HEK293 (cell line): ENCODE measurements at regions not wholly inside any gene's neighbourhood (a gene's known extent, or its start where the extent isn't known, plus 50 kb on each side); places are given as distances from the start of the nearest gene placed in this dataset.

ENCODE experiments used
- CTCF ChIA-PET: fragments of 350-600 bp; formaldehyde crosslinking; extraction: SDS; loops from one replicate; lab custom pipeline; 2021; ENCODE audit warnings: antibody characterized with exemption; lab: Yijun Ruan, JAX
- POLR2A ChIA-PET: fragments of 300-600 bp; formaldehyde crosslinking; extraction: SDS; loops from one replicate; lab custom pipeline; 2020; ENCODE audit warnings: antibody characterized with exemption, inconsistent platforms; lab: Yijun Ruan, JAX
- H3K27ac ChIP-seq: fragments of 200-500 bp; sonication (Bioruptor generic); 2 replicates; pipeline ENCODE4 v1.5.1; 2014; ENCODE audit warnings: low read depth, low read length, control low read depth, inconsistent platforms; ENCODE audit errors: extremely low read depth
- H3K36me3 ChIP-seq, 2 experiments: fragments of 200-500 bp in 1 of 2; sonication (Bioruptor generic) in 1 of 2; 1 replicate in 1 of 2; 2 replicates in 1 of 2; pipeline ENCODE4 v1.5.1; 2014 to 2017; ENCODE audit warnings: inconsistent platforms in 2 of 2, low read length in 2 of 2; ENCODE audit not compliant: control insufficient read depth in 2 of 2, insufficient read depth in 1 of 2
- H3K4me1 ChIP-seq: fragments of 200-500 bp; sonication (Bioruptor generic); 2 replicates; pipeline ENCODE4 v1.5.1; 2014; ENCODE audit warnings: mild to moderate bottlenecking, low read length, inconsistent platforms; ENCODE audit not compliant: control insufficient read depth, insufficient read depth
- H3K4me3 ChIP-seq: 2 replicates; pipeline ENCODE4 v1.5.1; 2011; ENCODE audit warnings: low read depth, mild to moderate bottlenecking, control low read depth, low read length, moderate library complexity
- H3K9me3 ChIP-seq: fragments of 200-500 bp; sonication (Bioruptor generic); 2 replicates; pipeline ENCODE4 v1.5.1; 2014; ENCODE audit warnings: low read depth, low read length, inconsistent platforms; ENCODE audit not compliant: control insufficient read depth, insufficient read depth
- IKZF3 ChIP-seq: fragments of 450-650 bp; IDR thresholded peaks from 2 replicates; pipeline ENCODE4 v1.5.0; 2018; ENCODE audit warnings: missing biosample characterization, mild to moderate bottlenecking, missing genetic modification characterization, moderate library complexity
- MYNN ChIP-seq: fragments of 450-650 bp; formaldehyde crosslinking; IDR thresholded peaks from 2 replicates; pipeline ENCODE4 v1.5.1; 2016; ENCODE audit warnings: missing biosample characterization, missing genetic modification characterization, borderline replicate concordance
- YY1 ChIP-seq: fragments of 450-650 bp; formaldehyde crosslinking; IDR thresholded peaks from 2 replicates; pipeline ENCODE4 v1.5.1; 2018; ENCODE audit warnings: missing biosample characterization, missing genetic modification characterization
- ZBTB21 ChIP-seq: fragments of 450-650 bp; formaldehyde crosslinking; IDR thresholded peaks from 2 replicates; pipeline ENCODE4 v1.5.1; 2017; ENCODE audit warnings: missing biosample characterization, missing genetic modification characterization
- ZNF10 ChIP-seq: fragments of 450-650 bp; formaldehyde crosslinking; IDR thresholded peaks from 2 replicates; pipeline ENCODE4 v1.5.1; 2017; ENCODE audit warnings: missing biosample characterization, missing genetic modification characterization
- ZNF239 ChIP-seq: fragments of 450-650 bp; formaldehyde crosslinking; IDR thresholded peaks from 2 replicates; pipeline ENCODE4 v1.5.1; 2016; ENCODE audit warnings: missing biosample characterization, missing genetic modification characterization
- ZNF266 ChIP-seq: fragments of 450-650 bp; formaldehyde crosslinking; IDR thresholded peaks from 2 replicates; pipeline ENCODE4 v1.5.1; 2016; ENCODE audit warnings: missing biosample characterization, missing genetic modification characterization, low read depth
- ZNF391 ChIP-seq: fragments of 450-650 bp; formaldehyde crosslinking; IDR thresholded peaks from 2 replicates; pipeline ENCODE4 v1.5.1; 2016; ENCODE audit warnings: low read depth, missing biosample characterization, missing genetic modification characterization, borderline replicate concordance
- ZNF416 ChIP-seq: fragments of 450-650 bp; formaldehyde crosslinking; IDR thresholded peaks from 2 replicates; pipeline ENCODE4 v1.5.1; 2016; ENCODE audit warnings: missing biosample characterization, missing genetic modification characterization
- ZNF510 ChIP-seq: fragments of 450-650 bp; formaldehyde crosslinking; IDR thresholded peaks from 2 replicates; pipeline ENCODE4 v1.5.1; 2018; ENCODE audit warnings: mild to moderate bottlenecking, missing genetic modification characterization, missing biosample characterization; ENCODE audit not compliant: insufficient replicate concordance
- ZNF521 ChIP-seq: fragments of 450-650 bp; formaldehyde crosslinking; IDR thresholded peaks from 2 replicates; pipeline ENCODE4 v1.5.1; 2017; ENCODE audit warnings: missing biosample characterization, mild to moderate bottlenecking, missing genetic modification characterization
- ZNF701 ChIP-seq: fragments of 450-650 bp; formaldehyde crosslinking; IDR thresholded peaks from 2 replicates; pipeline ENCODE4 v1.5.1; 2016; ENCODE audit warnings: missing biosample characterization, missing genetic modification characterization
- ZNF785 ChIP-seq: fragments of 450-650 bp; formaldehyde crosslinking; IDR thresholded peaks from 2 replicates; pipeline ENCODE4 v1.5.1; 2016; ENCODE audit warnings: missing biosample characterization, missing genetic modification characterization
- ZNF792 ChIP-seq: fragments of 450-650 bp; formaldehyde crosslinking; IDR thresholded peaks from 2 replicates; pipeline ENCODE4 v1.5.1; 2016; ENCODE audit warnings: missing biosample characterization, missing genetic modification characterization
- ZSCAN30 ChIP-seq: fragments of 450-650 bp; IDR thresholded peaks from 2 replicates; pipeline ENCODE4 v1.5.1; 2018; ENCODE audit warnings: missing biosample characterization, mild to moderate bottlenecking, missing genetic modification characterization, moderate library complexity
- TF ChIP-seq, protein P1 (sequence below): fragments of 450-650 bp; IDR thresholded peaks from 2 replicates; pipeline ENCODE4 v1.5.1; 2018; ENCODE audit warnings: missing biosample characterization, mild to moderate bottlenecking, missing genetic modification characterization
- TF ChIP-seq, protein P2 (sequence below): fragments of 450-650 bp; formaldehyde crosslinking; IDR thresholded peaks from 2 replicates; pipeline ENCODE4 v1.5.1; 2016; ENCODE audit warnings: missing biosample characterization, missing genetic modification characterization
- TF ChIP-seq, protein P3 (sequence below): fragments of 450-650 bp; formaldehyde crosslinking; IDR thresholded peaks from 2 replicates; pipeline ENCODE4 v1.5.1; 2016; ENCODE audit warnings: missing biosample characterization, missing genetic modification characterization
- TF ChIP-seq, protein P4 (sequence below): fragments of 450-650 bp; formaldehyde crosslinking; IDR thresholded peaks from 2 replicates; pipeline ENCODE4 v1.5.1; 2016; ENCODE audit warnings: missing biosample characterization, missing genetic modification characterization

DNA sequence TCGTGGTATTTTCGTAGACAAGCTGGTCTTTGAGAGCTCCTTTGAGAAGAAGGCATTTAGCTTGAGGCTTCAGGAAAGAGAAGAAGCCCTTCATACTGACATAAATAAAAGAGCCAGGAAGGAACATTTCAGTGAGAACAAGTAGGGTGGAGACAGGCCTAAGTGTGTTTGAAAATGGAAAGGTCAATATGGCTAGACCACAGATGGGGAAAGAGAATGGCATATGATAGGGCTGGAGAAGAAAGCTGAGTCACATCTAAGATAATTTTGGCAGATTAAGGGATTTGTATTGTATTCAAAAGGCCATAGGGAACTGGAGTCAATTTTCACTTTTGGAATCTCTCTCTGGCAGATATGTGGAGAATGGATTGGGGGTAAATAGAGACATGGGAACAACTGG lies 374.9 kb downstream of the TMEM38B start:
- ChIA-PET POLR2A (no interaction called here), CTCF (no interaction called here)

DNA sequence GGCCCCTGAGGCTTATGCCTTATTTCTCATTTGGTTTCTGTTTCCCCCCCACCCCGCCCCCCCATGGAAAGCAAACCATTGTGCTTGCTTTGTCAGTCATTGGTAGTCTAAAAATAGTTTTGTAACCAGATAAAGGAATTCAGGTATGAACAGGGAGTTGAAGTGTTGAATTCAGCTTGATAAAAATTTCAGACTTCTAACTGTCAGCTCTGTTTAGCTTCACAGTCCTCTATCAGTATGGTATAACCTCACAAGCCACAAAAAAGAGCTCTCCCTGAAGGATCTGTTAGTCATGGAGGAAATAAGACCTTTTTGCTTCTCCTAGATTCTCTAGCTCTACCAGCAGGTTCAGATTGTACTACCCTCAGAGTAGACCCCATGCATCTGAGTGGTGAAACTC lies 378.1 kb downstream of the TMEM38B start:
- Histone ChIP-seq H3K4me3 (no peak overlapping the region), H3K27ac (no peak overlapping the region)

More for the DNA sequence above, 374.9 kb downstream of the TMEM38B start:
- Histone ChIP-seq H3K4me3 (no peak overlapping the region), H3K9me3 (no peaks in the 10 kb centered on the region), H3K4me1 (no peaks in the 10 kb centered on the region), H3K36me3 (no peaks in the 10 kb centered on the region), H3K27ac (no peak overlapping the region)
- TF ChIP-seq ZNF785 (tag by site-specific recombination) (no peak), ZNF391 (tag by site-specific recombination) (no peak), YY1 (no peak), ZBTB21 (tag by site-specific recombination) (no peak)

More for the DNA sequence above, 378.1 kb downstream of the TMEM38B start:
- ChIA-PET POLR2A (no interaction called here), CTCF (interaction anchor here (1.5 kb wide), 1 partner anchor 191 kb away, joined by 5 read pairs; no protein-coding TSS in a partner anchor)
- Histone ChIP-seq H3K9me3 (no peaks in the 10 kb centered on the region), H3K4me1 (no peaks in the 10 kb centered on the region), H3K36me3 (no peaks in the 10 kb centered on the region)
- TF ChIP-seq ZNF10 (tag by site-specific recombination), result no peak
- TF ChIP-seq ZNF792 (tag by site-specific recombination), result no peak
- TF ChIP-seq ZNF701, result no peak
- TF ChIP-seq YY1, result no peak
- TF ChIP-seq, protein P1, sequence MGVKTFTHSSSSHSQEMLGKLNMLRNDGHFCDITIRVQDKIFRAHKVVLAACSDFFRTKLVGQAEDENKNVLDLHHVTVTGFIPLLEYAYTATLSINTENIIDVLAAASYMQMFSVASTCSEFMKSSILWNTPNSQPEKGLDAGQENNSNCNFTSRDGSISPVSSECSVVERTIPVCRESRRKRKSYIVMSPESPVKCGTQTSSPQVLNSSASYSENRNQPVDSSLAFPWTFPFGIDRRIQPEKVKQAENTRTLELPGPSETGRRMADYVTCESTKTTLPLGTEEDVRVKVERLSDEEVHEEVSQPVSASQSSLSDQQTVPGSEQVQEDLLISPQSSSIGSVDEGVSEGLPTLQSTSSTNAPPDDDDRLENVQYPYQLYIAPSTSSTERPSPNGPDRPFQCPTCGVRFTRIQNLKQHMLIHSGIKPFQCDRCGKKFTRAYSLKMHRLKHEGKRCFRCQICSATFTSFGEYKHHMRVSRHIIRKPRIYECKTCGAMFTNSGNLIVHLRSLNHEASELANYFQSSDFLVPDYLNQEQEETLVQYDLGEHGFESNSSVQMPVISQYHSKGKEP, result no peak
- TF ChIP-seq, protein P2, sequence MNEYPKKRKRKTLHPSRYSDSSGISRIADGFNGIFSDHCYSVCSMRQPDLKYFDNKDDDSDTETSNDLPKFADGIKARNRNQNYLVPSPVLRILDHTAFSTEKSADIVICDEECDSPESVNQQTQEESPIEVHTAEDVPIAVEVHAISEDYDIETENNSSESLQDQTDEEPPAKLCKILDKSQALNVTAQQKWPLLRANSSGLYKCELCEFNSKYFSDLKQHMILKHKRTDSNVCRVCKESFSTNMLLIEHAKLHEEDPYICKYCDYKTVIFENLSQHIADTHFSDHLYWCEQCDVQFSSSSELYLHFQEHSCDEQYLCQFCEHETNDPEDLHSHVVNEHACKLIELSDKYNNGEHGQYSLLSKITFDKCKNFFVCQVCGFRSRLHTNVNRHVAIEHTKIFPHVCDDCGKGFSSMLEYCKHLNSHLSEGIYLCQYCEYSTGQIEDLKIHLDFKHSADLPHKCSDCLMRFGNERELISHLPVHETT (tag by site-specific recombination), result no peak
- TF ChIP-seq ZNF510 (tag by site-specific recombination), result no peak
- TF ChIP-seq ZSCAN30, result no peak
- no peak for TF ChIP-seq IKZF3 (tag by site-specific recombination)
- no peak for TF ChIP-seq ZNF521
- no peak for TF ChIP-seq ZNF239 (tag by site-specific recombination)
- TF ChIP-seq MYNN (tag by site-specific recombination), result no peak
- TF ChIP-seq, protein P3, sequence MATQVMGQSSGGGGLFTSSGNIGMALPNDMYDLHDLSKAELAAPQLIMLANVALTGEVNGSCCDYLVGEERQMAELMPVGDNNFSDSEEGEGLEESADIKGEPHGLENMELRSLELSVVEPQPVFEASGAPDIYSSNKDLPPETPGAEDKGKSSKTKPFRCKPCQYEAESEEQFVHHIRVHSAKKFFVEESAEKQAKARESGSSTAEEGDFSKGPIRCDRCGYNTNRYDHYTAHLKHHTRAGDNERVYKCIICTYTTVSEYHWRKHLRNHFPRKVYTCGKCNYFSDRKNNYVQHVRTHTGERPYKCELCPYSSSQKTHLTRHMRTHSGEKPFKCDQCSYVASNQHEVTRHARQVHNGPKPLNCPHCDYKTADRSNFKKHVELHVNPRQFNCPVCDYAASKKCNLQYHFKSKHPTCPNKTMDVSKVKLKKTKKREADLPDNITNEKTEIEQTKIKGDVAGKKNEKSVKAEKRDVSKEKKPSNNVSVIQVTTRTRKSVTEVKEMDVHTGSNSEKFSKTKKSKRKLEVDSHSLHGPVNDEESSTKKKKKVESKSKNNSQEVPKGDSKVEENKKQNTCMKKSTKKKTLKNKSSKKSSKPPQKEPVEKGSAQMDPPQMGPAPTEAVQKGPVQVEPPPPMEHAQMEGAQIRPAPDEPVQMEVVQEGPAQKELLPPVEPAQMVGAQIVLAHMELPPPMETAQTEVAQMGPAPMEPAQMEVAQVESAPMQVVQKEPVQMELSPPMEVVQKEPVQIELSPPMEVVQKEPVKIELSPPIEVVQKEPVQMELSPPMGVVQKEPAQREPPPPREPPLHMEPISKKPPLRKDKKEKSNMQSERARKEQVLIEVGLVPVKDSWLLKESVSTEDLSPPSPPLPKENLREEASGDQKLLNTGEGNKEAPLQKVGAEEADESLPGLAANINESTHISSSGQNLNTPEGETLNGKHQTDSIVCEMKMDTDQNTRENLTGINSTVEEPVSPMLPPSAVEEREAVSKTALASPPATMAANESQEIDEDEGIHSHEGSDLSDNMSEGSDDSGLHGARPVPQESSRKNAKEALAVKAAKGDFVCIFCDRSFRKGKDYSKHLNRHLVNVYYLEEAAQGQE (tag by site-specific recombination), result no peak
- TF ChIP-seq, protein P4, sequence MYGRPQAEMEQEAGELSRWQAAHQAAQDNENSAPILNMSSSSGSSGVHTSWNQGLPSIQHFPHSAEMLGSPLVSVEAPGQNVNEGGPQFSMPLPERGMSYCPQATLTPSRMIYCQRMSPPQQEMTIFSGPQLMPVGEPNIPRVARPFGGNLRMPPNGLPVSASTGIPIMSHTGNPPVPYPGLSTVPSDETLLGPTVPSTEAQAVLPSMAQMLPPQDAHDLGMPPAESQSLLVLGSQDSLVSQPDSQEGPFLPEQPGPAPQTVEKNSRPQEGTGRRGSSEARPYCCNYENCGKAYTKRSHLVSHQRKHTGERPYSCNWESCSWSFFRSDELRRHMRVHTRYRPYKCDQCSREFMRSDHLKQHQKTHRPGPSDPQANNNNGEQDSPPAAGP (tag by site-specific recombination), result no peak
- no peak for TF ChIP-seq ZNF416
- TF ChIP-seq ZNF266 (tag by site-specific recombination), result no peak
